Right lobe of liver (tissue), 4 donors: ENCODE measurements at regions not wholly inside any gene's neighbourhood (a gene's known extent, or its start where the extent isn't known, plus 50 kb on each side); places are given as distances from the start of the nearest gene placed in this dataset.

Experiments
- CTCF ChIP-seq, 4 donors: fragments of 200-600 bp in 3 of 4; fragments of 450-650 bp in 1 of 4; IDR thresholded peaks; one replicate each; pipeline versions ENCODE4 v1.5.1 to v1.8.0; 2016 to 2022; ENCODE audit warnings: antibody characterized with exemption in 4 of 4, mild to moderate bottlenecking in 2 of 4
- POLR2A ChIP-seq: fragments of 450-650 bp; IDR thresholded peaks from one replicate; pipeline ENCODE4 v1.6.1; 2017; ENCODE audit warnings: antibody characterized with exemption, mild to moderate bottlenecking
- donor health status: DM: no; HTN: no; CAD: no.
- donor health status: DM: no; HTN: no; CAD: no.
- donor health status: DM: no; HTN: yes; CAD: no.

DNA sequence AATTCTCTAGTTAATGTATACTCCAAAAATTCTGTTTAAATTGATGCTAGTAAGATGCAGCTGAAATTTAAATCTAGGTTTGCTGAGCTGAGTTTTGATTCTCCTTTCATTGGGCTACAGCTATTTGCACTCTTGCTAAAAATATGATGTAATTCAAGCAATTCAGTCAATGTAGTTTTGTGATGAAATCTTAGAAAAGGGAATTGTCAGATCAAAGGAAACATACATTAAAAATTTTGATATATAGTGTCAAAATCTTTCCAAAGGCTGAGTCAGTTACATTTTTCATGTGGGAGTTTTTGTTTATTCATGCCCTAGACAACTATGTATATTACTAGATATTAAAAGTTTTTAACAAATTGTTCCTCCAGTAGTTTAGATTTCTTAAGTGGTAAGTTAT, 334.9 kb upstream of the DAB2 start:
- no peak for TF ChIP-seq CTCF (IDR thresholded peaks at IDR 0.05)
- no peak for TF ChIP-seq POLR2A
